NCI-H1048 (cell line): ENCODE measurements at regions not wholly inside any gene's neighbourhood (a gene's known extent, or its start where the extent isn't known, plus 50 kb on each side); places are given as distances from the start of the nearest gene placed in this dataset.
A peak's percentile ranks its signal among the peaks of the same experiment; 100 is the strongest.

Experiments used
- DNase-seq: peaks from one replicate; lab custom pipeline; 2025; lab: John Stamatoyannopoulos, UW

GRCh38 chr2:43034242-43034619 lies 192.2 kb downstream of the ZFP36L2 start:
- DNase-seq: no peak

- no peak for DNase-seq
Measured at GRCh38 chr2:43033466-43034241, 192.8 kb downstream of the ZFP36L2 start.

- DNase-seq: no peak
Measured at GRCh38 chr2:43033016-43033270, 193.5 kb downstream of the ZFP36L2 start.

- DNase-seq: no peak
Measured at GRCh38 chr2:43032213-43033015, 194.0 kb downstream of the ZFP36L2 start.

GRCh38 chr2:43031471-43032212 lies 194.8 kb downstream of the ZFP36L2 start:
- DNase-seq: no peak

- no peak for DNase-seq
Measured at GRCh38 chr2:43030551-43031307, 195.7 kb downstream of the ZFP36L2 start.

GRCh38 chr2:43029186-43029585 lies 197.2 kb downstream of the ZFP36L2 start:
- DNase-seq: no peak

GRCh38 chr2:43028188-43028587 lies 198.2 kb downstream of the ZFP36L2 start:
- DNase-seq: no peak

GRCh38 chr2:43027097-43027873 lies 199.1 kb downstream of the ZFP36L2 start:
- no peak for DNase-seq

GRCh38 chr2:43026426-43027096 lies 199.8 kb downstream of the ZFP36L2 start:
- no peak for DNase-seq

GRCh38 chr2:43025709-43026295 lies 200.6 kb downstream of the ZFP36L2 start:
- DNase-seq: no peak

GRCh38 chr2:43024515-43025011 lies 201.8 kb downstream of the ZFP36L2 start:
- DNase-seq: peak; percentile 9

GRCh38 chr2:43023791-43024514 lies 202.5 kb downstream of the ZFP36L2 start:
- DNase-seq: no peak

- no peak for DNase-seq
Measured at GRCh38 chr2:43022896-43023295, 203.5 kb downstream of the ZFP36L2 start.

GRCh38 chr2:43021791-43022509 lies 204.5 kb downstream of the ZFP36L2 start:
- no peak for DNase-seq

GRCh38 chr2:43020990-43021669 lies 205.3 kb downstream of the ZFP36L2 start:
- no peak for DNase-seq

GRCh38 chr2:43020296-43020695 lies 206.1 kb downstream of the ZFP36L2 start:
- DNase-seq: no peak

- DNase-seq: no peak
Measured at GRCh38 chr2:43019536-43020183, 206.7 kb downstream of the ZFP36L2 start.
